ENCODE measurements at regions not wholly inside any gene's neighbourhood (a gene's known extent, or its start where the extent isn't known, plus 50 kb on each side); places are given as distances from the start of the nearest gene placed in this dataset.
A peak's percentile ranks its signal among the peaks of the same experiment; 100 is the strongest.

DNA sequence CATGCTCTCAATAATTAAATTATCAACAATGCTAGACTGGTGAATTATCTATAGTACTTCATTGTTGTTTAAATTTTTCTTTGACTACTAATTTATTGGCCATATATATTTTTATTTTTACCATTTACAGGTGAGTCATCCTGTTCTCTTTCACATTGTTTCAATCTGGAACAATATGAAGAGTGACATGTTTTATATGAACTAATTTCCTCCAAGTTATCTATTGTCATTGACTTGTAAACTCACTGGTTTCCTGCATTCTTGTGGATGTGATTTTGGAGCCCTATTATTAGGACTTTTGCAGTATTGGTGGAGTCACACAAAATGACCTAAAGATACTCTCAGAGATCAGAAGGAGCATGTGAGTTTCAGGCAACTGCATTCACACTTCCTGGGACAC is 297.7 kb downstream of the AEBP2 start:
- no peak for DNase-seq (ENCODE audit: low read depth in 1 of 2, low spot score in 2 of 2)
- no peak overlapping the region for H3K27ac ChIP-seq

GRCh38 chr12:19739195-19739776 is 300.0 kb downstream of the AEBP2 start:
- peak in 1 of 2 experiments; percentile 47 for DNase-seq (ENCODE audit: low read depth in 1 of 2, low spot score in 2 of 2)
- H3K9me3 ChIP-seq (replicated peaks): no peaks in the 10 kb centered on the region

More for the DNA sequence above, 297.7 kb downstream of the AEBP2 start:
- no peaks in the 10 kb centered on the region for H3K27me3 ChIP-seq (replicated peaks)
- no peaks in the 10 kb centered on the region for H3K36me3 ChIP-seq
- no peaks in the 10 kb centered on the region for H3K9me3 ChIP-seq (replicated peaks)
- no peak overlapping the region for H3K4me3 ChIP-seq
- peaks cover 27% of the 10 kb centered on the region for H3K4me1 ChIP-seq (replicated peaks)

GRCh38 chr12:19740472-19741131 is 301.3 kb downstream of the AEBP2 start:
- DNase-seq (ENCODE audit: low read depth in 1 of 2, low spot score in 2 of 2): peak in 1 of 2 experiments; percentile 75
- peaks cover 39% of the 10 kb centered on the region for H3K4me1 ChIP-seq (replicated peaks)
- H3K27me3 ChIP-seq (replicated peaks): no peaks in the 10 kb centered on the region
- H3K27ac ChIP-seq: peak overlapping the region; percentile 12; the same call in 1 of the 2 replicates
- H3K4me3 ChIP-seq: no peak overlapping the region
- no peaks in the 10 kb centered on the region for H3K36me3 ChIP-seq
- no peaks in the 10 kb centered on the region for H3K9me3 ChIP-seq (replicated peaks)

More at GRCh38 chr12:19739195-19739776, 300.0 kb downstream of the AEBP2 start:
- H3K4me1 ChIP-seq (replicated peaks): peaks cover 30% of the 10 kb centered on the region
- no peaks in the 10 kb centered on the region for H3K36me3 ChIP-seq
- H3K4me3 ChIP-seq: no peak overlapping the region
- no peaks in the 10 kb centered on the region for H3K27me3 ChIP-seq (replicated peaks)
- no peak overlapping the region for H3K27ac ChIP-seq

DNA sequence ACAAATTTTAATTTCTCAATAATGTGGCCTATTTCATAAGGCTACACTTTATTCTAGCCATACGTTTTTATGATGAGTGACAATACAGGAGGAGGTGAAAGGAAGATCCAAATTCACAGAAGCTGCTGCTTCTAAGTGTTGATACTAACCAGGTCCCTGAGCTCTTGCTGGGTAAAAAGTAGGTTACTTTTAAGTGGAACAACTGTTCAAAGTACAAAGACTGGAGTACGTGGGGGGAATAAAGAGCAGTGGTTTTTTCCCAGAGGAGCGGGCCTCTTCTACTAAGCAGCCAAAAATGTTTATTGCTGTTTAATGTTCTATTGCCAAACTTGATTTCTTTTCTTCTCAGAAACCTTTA is 301.8 kb downstream of the AEBP2 start:
- Histone ChIP-seq H3K27me3 (replicated peaks) (no peaks in the 10 kb centered on the region), H3K4me1 (replicated peaks) (peaks cover 43% of the 10 kb centered on the region), H3K9me3 (replicated peaks) (0 out of 2 replicates have a peak, but pooled peaks cover 3% of the 10 kb centered on the region), H3K4me3 (no peak overlapping the region), H3K36me3 (no peaks in the 10 kb centered on the region), H3K27ac (peak overlapping the region; percentile 12; the same call in 1 of the 2 replicates)
- DNase-seq (ENCODE audit: low read depth in 1 of 2, low spot score in 2 of 2): no peak

GRCh38 chr12:19744705-19745218 is 305.5 kb downstream of the AEBP2 start:
- Histone ChIP-seq H3K9me3 (replicated peaks) (0 out of 2 replicates have a peak, but pooled peaks cover 3% of the 10 kb centered on the region), H3K27me3 (replicated peaks) (no peaks in the 10 kb centered on the region), H3K4me3 (no peak overlapping the region), H3K4me1 (replicated peaks) (peaks cover 41% of the 10 kb centered on the region), H3K36me3 (no peaks in the 10 kb centered on the region), H3K27ac (no peak overlapping the region; the same call in 1 of the 2 replicates)
- peak in 1 of 2 experiments; percentile 23 for DNase-seq (ENCODE audit: low read depth in 1 of 2, low spot score in 2 of 2)

DNA sequence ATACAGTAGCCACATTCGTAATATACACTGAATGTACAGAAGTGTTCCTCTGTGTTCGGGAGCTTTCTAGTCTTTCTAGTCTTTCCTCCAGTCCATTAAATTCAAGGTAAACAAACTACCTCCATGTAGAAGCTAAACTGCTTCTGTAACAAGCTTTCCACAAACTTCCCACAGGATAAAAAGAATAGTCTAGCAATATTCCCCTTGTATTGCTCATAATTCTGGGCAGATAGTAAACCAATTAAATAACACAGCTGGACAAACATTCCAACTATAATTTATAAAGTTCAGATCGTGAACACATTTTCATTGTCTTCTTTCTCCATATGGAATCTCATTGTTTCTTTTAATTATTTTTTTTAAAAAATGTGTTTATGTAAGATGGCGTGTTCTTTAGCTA is 307.2 kb downstream of the AEBP2 start:
- Histone ChIP-seq H3K4me3 (no peak overlapping the region), H3K36me3 (no peaks in the 10 kb centered on the region), H3K27ac (no peak overlapping the region), H3K27me3 (replicated peaks) (no peaks in the 10 kb centered on the region), H3K9me3 (replicated peaks) (0 out of 2 replicates have a peak, but pooled peaks cover 3% of the 10 kb centered on the region), H3K4me1 (replicated peaks) (peaks cover 26% of the 10 kb centered on the region)
- no peak for DNase-seq (ENCODE audit: low read depth in 1 of 2, low spot score in 2 of 2)

GRCh38 chr12:19749906-19750574 is 310.7 kb downstream of the AEBP2 start:
- Histone ChIP-seq H3K4me3 (no peak overlapping the region), H3K4me1 (replicated peaks) (peaks cover 20% of the 10 kb centered on the region), H3K27ac (no peak overlapping the region), H3K27me3 (replicated peaks) (no peaks in the 10 kb centered on the region), H3K36me3 (no peaks in the 10 kb centered on the region), H3K9me3 (replicated peaks) (0 out of 2 replicates have a peak, but pooled peaks cover 9% of the 10 kb centered on the region)
- no peak for DNase-seq (ENCODE audit: low read depth in 1 of 2, low spot score in 2 of 2)

DNA sequence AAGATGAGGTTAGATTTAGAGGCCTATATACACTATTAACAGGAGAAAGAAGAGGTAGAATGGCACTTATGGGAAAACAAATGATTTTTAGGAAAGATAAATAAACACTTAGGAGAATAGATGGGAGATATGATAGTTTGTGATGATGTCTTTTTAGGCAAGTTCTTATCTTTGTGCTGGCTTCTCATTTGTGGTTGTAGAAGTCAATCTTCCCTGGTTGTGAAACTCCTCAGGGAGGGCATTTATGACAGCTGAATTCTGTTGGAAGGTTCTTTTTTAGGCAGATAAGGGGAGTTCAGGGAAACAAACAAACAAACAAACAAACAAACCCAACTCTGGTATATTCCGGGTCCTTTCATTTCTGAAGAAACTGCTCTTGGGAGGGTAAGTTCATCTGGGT is 311.8 kb downstream of the AEBP2 start:
- H3K36me3 ChIP-seq: no peaks in the 10 kb centered on the region
- H3K27me3 ChIP-seq (replicated peaks): no peaks in the 10 kb centered on the region
- H3K4me1 ChIP-seq (replicated peaks): peaks cover 20% of the 10 kb centered on the region
- DNase-seq (ENCODE audit: low read depth in 1 of 2, low spot score in 2 of 2): no peak
- H3K9me3 ChIP-seq (replicated peaks): 0 out of 2 replicates have a peak, but pooled peaks cover 6% of the 10 kb centered on the region
- no peak overlapping the region for H3K4me3 ChIP-seq
- H3K27ac ChIP-seq: no peak overlapping the region

- Histone ChIP-seq H3K27me3 (replicated peaks) (no peaks in the 10 kb centered on the region), H3K9me3 (replicated peaks) (0 out of 2 replicates have a peak, but pooled peaks cover 6% of the 10 kb centered on the region), H3K4me3 (no peak overlapping the region), H3K36me3 (no peaks in the 10 kb centered on the region), H3K4me1 (replicated peaks) (peaks cover 12% of the 10 kb centered on the region), H3K27ac (no peak overlapping the region)
- DNase-seq (ENCODE audit: low read depth in 1 of 2, low spot score in 2 of 2): no peak
These were observed 313.4 kb downstream of the AEBP2 start for GRCh38 chr12:19752712-19753111.

GRCh38 chr12:19755136-19755535 is 315.8 kb downstream of the AEBP2 start:
- no peak for DNase-seq (ENCODE audit: low read depth in 1 of 2, low spot score in 2 of 2)
- H3K27ac ChIP-seq: no peak overlapping the region
- H3K36me3 ChIP-seq: no peaks in the 10 kb centered on the region
- 0 out of 2 replicates have a peak, but pooled peaks cover 6% of the 10 kb centered on the region for H3K9me3 ChIP-seq (replicated peaks)
- peaks cover 18% of the 10 kb centered on the region for H3K4me1 ChIP-seq (replicated peaks)
- H3K4me3 ChIP-seq: no peak overlapping the region
- H3K27me3 ChIP-seq (replicated peaks): no peaks in the 10 kb centered on the region

DNA sequence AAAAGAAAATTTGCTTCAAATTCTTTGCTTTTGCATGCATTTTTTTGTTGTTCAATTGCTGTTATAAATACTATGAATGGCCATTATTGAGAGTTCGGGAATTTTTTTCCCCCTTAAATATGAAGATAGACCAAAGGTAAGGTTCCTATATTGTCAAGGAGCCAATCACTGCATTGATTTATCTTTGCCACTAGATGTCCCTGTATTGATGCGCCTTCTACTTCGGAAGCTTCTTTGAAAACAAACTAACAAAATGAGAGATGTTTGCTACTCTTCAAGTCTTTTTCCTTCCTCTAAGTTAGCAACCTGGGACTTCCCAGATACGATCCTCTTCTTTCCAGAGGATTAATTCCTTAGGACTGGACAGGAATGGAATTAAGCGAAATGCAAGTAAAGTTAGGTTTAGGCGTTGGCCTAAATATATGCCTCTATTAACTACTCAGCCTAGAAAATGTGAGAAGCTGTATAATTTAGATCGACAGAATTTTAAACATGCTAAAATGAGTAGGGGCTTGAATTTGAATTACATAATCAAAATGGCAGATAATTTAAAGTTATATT is 318.1 kb downstream of the AEBP2 start:
- no peaks in the 10 kb centered on the region for H3K27me3 ChIP-seq (replicated peaks)
- DNase-seq (ENCODE audit: low read depth in 1 of 2, low spot score in 2 of 2): no peak
- no peak overlapping the region for H3K4me3 ChIP-seq
- no peaks in the 10 kb centered on the region for H3K36me3 ChIP-seq
- peaks cover 18% of the 10 kb centered on the region for H3K4me1 ChIP-seq (replicated peaks)
- no peak overlapping the region for H3K27ac ChIP-seq
- 0 out of 2 replicates have a peak, but pooled peaks cover 6% of the 10 kb centered on the region for H3K9me3 ChIP-seq (replicated peaks)

GRCh38 chr12:19759227-19759626 is 319.9 kb downstream of the AEBP2 start:
- Histone ChIP-seq H3K4me1 (replicated peaks) (peaks cover 18% of the 10 kb centered on the region), H3K27ac (no peak overlapping the region), H3K36me3 (no peaks in the 10 kb centered on the region), H3K9me3 (replicated peaks) (no peaks in the 10 kb centered on the region), H3K4me3 (no peak overlapping the region), H3K27me3 (replicated peaks) (no peaks in the 10 kb centered on the region)
- DNase-seq (ENCODE audit: low read depth in 1 of 2, low spot score in 2 of 2): no peak

DNA sequence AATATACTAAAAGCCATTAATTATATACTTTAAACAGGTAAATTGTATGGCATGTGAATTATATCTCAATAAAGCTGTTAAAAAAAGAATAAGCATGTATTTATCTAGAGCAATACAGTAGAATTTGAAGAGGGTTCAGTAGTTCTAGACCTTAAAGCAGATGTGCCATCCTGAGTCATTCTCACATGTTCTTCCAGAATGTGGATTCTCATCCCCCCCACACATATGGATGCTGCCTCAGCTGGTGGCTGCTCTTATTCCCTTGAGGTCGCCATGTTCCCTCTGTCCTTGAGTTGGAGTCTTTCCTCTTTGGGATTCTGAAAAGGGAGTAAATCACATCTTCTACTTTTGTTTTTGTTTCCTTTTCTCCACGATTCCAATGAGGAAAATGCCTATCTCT is 321.3 kb downstream of the AEBP2 start:
- no peak overlapping the region for H3K27ac ChIP-seq
- no peak for DNase-seq (ENCODE audit: low read depth in 1 of 2, low spot score in 2 of 2)
- no peaks in the 10 kb centered on the region for H3K9me3 ChIP-seq (replicated peaks)

More for the DNA sequence above, 321.3 kb downstream of the AEBP2 start:
- Histone ChIP-seq H3K27me3 (replicated peaks) (no peaks in the 10 kb centered on the region), H3K4me3 (no peak overlapping the region), H3K36me3 (no peaks in the 10 kb centered on the region), H3K4me1 (replicated peaks) (peaks cover 6% of the 10 kb centered on the region)
